Mucosa of gallbladder (tissue), 1 donor: ENCODE measurements at regions not wholly inside any gene's neighbourhood (a gene's known extent, or its start where the extent isn't known, plus 50 kb on each side); places are given as distances from the start of the nearest gene placed in this dataset.

ENCODE experiments used
- DNase-seq: peaks from one replicate; pipeline ENCODE4 v3.0.0-alpha.2; 2020; ENCODE audit warnings: low spot score
- donor health status: DM: no; HTN: no; CAD: no.

DNA sequence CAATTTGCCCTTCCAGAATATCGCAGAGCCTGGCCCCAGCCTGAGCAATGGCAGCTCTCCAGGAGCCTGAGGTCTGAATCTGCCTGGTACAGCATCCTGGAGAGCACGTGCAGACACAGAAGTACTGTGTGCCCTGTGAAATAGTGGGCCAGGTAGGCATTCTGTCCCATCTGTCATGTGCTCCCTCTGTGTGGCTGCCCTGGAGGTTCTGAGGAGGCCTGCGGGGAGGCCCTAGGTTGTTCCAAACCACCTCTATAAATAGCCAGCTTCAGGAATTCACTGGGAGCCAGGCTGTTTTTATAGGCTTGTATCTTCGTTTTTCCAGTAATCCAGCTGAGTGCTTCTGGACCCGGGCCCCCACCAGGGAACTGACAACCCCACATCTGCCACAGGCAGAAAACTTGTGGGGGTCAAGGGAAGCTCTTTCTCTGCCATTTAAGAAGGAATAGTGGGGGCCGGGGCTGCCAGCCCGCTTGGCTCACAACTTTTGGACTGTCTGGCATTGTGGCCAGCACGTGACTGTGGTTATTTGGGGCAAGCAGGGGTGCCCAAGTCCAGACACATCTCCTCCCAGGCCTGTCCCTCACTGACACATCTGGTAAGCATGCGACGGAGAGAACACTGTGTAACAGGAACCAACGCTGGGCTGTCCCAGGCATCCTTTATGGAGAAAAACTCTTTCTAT, 356.3 kb upstream of the TNRC6C start:
- peak; percentile 48 for DNase-seq

DNA sequence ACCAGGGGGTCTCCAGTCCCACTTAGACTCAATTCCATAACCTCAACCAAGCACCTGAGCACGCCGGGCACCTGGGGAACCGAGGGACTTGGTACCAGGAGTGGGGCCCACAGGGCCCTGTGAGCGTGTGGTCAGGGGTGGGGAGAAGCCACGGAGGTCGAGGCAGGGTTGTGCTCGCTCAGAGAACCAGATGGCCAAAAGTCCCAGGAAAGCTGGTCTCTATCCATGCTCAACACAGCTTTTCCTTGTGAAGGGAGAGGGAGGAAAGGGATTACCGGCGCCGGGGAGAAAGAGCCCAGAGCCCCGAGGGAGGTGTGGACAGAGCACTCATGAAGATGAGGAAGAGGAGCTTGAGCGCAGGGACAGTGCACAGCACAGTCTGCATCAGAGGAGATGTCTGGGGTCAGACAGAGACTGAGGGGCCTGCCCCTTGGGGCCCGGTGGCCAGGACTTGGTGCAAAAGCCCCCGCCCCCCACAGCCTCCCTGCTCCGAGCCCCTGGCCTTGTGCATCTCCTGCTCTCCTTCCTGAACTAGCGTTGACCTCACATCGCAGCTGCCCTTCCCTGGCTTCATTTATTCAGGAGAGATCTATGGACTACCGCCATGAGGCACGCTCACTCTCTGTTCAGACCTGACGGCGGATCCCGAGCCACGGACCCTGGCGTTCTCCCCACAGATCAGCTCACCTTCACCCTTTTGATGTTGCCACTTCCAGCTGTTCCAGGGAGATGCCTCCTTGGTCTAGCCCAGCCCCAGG, 355.4 kb upstream of the TNRC6C start:
- no peak for DNase-seq

DNA sequence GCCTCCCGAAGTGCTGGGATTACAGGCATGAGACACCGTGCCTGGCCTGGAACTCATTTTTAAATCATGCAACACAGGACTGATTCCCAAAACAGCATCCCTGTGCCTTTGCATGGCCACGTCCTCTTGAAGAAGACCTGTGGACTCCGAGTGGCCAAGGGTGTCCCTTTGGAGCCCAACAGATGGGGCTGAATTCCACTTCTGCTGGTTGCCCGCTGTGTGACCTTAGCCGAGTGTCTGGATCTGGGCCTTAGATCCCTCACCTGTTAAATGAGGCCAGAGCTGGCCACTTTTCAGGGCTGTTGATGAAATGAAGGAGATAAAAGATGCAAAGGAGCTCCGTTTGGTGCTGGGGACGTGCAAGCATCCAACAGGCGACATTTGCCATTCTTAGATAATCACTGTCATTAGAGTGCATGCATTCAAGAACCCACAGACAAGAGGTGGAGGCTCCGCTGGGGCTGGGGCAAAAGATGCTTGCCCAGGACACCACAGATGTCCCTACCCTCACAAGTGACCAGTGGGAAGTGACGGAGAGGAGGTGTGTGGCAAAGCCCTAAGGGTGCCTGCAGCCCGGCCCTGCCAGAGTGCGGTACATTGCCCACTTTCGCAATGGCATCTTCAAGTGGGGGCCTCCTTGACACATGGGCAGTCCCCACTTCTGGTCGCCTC, 354.1 kb upstream of the TNRC6C start:
- no peak for DNase-seq

DNA sequence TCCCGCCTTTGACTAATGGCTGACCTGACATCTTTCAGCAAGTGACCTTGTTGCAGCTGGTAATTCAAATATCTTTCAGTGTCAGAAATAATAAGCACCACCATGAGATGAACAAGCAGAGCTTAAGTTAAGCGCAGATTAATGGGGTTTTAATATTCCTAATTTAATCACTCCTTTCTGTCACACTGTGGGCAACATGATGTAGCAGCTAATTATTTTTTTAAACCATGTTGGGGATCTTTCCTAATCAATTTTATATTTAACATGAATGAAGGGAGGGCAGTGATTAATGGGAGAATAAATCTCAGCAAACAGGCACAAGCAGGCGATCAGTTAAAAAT, 353.6 kb upstream of the TNRC6C start:
- DNase-seq: no peak

DNA sequence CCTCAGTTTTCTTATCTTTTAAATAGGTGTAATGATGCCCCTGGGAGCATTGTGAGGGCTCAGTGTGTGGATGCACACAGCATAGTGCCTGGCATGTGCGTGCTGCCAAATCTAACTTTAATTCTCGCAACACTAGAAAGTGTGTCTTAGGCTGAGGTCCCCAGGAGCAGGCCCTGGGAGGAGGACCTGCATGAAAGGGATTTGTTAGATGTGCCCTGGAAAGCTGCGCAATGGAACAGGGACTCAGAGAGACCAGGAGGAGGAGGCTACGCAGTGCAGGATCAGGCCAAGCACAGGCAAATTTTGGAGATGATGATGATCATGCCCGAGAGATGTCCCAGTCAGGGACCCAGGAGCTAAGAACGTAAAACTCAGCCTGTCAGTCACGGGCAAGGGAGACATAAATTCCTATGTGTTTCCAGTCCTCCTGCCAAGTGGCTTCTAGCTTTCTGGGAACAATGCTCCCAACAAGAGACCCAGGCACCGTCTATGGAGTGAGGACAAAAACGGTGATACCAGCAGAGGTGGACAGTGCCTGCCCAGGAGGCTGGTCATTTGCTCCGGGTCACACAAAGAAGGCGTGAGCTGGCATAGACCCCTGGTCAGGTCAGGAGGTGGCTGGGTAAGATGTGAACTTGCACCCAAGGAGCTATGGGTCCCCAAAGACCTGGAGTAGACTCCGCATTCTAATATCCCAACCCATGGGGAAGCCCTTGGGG, 352.2 kb upstream of the TNRC6C start:
- DNase-seq: no peak

DNA sequence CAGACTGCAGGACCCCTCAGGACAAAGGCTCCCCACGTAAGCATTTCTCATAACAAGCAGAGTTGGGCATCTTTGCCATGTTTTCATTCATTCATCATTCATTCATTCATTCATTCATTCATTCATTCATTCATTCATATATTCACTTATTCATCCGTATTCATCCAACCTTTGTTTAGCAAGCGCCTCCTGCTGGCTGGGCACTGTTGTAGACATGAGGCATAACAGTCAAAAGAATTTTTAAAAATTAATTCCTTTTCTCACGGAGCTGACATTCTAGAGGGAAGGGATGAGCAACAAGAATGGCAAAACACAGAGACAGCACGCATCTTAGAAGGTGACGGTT, 351.7 kb upstream of the TNRC6C start:
- no peak for DNase-seq

DNA sequence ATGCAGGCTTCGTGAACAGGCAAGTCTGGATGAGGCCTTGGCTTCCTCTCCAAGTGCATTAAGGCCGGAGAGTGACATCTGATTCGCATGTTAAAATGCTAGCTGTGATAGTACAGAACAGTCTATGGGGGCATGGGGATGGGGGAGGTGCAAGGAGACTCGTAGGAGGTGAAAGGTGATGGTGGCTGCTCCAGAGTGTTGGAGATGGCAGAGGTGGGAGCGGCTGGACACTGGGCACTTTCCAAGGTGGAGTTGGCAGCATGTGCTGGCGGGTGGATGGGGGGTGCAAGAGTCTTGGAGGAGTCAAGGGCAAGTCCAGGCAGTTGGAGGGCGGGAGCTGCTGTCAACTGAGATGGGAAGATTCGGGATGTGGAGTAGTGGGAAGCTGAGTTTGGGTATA, 350.9 kb upstream of the TNRC6C start:
- DNase-seq: no peak

DNA sequence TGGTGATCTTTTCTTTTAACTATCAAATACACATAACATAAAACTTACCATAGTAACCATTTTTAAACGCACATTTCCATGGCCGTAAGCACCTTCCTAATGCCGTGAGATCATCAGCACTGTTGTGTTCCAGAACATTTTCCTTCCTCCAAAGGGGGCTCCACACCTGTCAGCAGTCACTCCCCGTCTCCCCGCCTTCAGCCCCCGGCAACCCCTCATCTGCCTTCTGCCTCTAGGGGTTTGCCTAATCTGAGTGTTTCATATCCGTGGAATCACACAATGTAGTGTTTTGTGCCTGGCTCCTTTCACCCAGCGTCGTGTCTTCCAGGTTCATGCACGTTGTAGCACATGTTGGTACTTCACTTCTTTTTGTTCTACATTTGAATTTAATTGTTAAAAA, 350.1 kb upstream of the TNRC6C start:
- no peak for DNase-seq

DNA sequence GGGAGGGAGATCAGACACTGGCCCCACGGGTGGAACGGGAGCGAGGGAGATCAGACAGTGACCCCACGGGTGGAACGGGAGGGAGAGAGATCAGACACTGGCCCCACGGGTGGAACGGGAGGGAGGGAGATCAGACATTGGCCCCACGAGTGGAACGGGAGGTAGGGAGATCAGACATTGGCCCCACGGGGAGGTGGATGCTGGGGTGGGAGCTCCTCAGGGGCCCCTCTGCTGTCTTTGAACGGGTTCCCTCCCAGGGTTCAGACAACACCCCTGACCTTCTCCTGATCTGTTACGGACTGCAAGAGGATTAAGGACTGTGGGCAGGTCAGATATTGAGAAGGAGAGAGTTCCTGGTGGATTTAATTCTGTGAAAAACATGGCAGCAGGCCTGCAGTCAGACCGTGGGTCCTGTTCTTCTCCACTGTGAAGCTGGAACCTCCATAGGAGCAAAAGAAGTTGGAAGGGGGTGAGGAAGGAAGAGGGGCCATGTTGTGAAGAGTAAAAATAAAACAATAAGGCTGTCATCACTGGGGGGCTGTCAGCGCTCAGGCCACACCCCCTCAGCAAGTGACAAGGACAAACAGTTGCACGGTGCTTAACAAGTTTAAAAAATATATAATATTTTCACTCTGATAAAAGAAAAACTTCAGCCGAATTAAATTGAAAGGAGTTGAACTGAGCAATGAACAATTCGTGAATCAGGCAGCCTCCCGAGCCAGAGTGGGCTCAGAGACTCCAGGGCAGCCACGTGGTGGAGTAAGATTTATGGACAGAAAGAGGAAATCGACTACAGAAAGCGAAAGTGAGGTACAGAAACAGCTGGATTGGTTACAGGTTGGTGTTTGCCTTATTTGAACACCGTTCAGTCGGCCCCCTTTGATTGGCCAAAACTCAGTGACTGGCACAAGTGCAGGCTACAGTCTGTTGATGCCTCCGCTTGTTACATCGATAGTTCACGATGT, 348.7 kb upstream of the TNRC6C start:
- DNase-seq: no peak

DNA sequence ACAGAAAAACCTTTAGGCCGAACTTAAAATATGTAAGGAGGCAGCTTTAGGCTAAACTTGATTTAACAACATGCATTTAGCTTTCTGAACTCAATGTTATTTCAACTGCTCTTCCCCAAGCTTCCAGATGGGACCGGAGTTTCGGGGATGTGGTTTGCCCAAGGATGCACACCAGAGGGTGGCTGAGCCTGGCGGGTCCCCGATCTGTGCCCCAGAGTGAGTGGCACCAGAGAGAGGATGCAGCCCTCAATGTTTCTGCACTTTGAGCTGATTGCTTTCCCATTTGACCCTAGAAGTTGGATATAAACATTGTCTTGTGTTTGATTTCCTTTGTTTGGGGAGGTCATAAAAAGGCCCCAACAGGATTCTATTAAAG, 348.0 kb upstream of the TNRC6C start:
- no peak for DNase-seq

DNA sequence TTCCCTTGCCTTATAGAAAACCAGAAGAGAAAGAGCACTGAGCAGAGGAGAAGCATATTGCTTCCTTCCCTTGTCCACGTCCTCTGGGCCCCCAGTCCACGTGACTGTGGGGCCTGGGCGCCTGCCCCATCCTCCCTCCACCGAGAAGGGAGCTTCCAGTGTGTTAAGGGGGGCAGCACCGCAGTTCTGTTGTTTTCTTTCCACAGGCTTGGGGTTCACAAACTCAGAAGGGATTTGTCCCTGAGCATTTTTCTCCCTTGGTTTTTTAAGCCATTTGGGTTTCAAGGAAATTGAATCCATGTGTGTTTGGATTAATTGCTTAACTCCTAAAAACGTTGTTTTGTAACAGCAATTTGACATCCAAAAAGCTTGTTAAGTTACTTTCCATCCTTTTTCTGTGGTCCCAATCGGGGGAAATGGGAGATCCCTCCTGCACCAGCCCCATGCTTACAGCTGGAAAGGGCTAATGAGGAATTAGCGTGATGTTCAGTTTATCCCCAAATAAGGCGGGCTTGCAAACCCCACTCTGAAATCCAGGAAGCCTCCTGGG, 347.5 kb upstream of the TNRC6C start:
- DNase-seq: no peak

DNA sequence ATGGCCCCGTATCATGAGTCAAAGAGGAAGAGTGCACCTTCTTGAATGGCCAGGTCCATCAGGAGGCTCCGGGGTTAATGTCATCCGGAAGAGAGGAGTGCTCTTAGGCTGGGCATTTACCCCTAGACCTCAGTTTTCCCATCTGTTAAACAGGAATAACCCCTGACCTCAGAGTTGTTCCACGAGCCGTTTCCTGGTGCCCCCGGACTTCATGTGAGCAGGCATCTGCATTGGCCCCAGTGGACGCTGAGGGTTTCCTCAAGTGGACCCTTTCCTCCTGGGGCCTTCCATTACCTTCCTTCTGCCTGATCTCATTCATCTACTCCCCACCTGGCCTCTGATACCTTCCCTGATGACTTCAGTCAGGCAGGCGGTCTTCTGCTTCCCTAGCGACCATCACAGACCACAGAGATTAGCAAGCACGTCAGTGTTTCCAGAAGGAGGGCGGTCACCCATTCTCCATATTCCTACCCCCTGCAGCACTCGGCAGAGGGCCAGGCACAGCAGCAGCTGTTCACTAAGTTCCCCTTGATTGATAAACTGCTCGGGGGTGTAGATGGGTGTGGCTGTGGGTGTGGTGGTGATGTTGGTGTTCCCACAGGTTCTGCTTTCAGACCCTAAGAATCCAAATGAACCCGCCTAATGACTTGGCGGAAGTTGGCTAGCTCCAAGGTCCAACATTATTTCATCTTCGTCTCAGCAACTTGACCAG, 346.6 kb upstream of the TNRC6C start:
- DNase-seq: no peak

DNA sequence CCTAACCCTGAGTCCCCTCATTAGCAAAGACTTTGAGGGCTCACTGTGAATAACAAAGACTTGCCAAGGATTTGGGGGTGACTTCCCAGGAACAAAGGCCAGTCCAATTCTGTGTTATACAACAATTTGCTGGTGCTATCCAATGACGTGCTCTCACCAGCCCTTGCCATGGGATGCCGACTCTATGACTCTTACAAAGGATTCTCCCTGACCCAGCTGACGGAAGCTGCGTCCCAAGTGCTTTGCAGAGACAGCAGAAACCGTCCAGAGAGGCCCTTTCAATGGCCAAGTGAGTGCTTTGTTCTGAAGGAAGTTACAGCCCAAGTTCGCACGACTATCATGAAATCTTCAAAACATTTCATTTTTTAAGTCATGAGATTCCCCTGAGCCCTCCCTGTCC, 345.3 kb upstream of the TNRC6C start:
- no peak for DNase-seq

DNA sequence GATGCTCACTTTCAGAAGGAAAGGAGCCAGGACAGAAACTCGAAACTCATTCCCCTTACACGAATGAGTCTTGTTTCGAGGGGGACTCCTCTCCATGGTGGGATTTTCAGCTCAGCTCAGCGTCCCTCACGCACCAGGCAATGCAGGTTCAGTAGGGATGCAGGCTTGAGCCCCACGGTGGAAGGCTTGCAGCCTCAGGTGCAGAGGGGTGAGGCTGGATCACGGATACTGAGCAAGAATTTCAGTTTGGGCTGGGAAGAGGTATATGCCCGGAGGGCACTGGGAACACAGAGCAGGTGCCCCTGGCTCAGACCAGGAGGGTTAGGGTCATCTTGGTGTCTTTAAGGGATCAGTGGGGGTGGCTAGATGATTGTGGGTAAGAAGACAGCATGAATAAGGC, 344.9 kb upstream of the TNRC6C start:
- DNase-seq: no peak

DNA sequence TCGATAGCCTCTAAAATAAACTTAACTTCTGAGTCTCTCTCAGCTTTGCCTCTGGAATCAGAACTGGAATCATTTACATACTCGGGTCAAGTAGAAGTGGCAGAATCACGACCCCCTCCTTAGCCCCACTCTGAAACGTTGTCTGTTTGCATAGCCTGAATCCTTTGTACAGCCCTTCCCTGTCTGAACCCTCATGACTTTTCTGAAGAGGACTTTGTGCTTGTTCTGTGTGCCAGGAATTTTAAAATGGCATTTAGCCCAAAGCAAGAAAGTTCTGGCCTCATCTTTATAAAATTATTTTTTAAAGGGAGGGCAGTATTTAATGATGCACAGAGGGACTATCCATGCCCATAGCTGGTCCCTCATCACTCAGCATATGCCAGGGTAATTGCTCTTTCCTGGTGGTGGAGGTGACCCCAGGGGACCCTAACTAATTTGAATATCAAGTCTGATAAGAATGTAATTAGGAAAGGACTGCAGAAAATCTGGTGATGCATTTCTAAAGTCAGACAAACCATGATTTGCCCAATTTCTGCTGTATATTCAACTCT, 342.7 kb upstream of the TNRC6C start:
- no peak for DNase-seq

DNA sequence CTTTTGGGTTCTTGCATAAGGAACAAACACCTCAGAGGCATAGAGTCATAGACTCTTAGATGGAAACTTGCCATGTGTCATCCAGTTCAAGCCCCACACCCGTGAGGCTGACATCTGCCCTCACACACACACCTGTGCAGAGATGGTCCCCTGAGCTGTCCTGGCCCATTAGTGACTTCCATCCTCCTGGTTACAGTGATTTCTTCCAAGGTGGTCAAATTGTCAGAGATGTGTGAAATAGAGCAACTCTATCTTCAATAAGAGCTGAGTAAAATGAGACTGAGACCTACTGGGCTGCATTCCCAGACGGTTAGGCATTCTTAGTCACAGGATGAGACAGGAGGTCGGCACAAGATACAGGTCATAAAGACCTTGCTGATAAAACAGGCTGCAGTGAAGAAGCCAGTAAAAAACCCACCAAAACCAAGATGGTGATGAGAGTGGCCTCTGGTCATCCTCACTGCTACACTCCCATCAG, 342.2 kb upstream of the TNRC6C start:
- DNase-seq: no peak

DNA sequence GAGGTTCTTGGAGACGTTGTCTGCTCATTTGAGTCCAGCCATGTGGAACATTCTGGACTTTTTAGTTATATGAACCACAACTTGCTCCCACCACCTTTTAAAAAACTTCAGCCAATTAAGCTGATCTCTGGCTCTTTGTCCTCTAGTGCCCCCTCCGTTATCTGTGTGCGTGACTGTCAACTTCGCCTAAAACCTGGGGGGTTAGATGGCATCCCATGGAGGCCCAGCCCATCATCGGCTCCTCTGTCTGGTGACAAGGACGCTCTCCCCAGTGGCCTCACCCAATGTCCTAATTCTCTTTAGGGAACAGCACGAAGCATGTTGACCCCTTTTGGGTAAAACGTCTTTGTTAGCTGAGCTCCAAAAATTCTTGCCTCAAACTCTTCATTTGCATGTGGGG, 341.0 kb upstream of the TNRC6C start:
- no peak for DNase-seq

DNA sequence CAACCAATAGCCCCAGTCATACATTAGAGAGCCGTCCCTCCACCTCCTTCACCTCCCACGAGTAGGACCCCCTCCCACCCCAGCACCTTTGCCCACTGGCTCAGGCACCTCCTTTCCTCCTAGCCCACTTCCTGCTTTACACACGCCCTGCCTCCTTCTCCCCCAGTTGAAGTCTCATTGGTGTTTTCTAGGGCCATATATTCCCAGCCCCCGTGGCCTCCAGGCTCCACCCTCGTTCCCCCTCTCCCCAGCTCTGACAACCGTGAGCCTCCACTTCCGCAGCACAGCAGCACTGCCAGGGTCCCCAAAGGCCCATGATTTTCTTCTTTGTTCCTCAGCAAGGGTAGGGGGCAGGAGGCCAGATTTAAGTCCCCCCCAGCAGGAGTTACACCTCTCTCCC, 340.3 kb upstream of the TNRC6C start:
- DNase-seq: no peak

DNA sequence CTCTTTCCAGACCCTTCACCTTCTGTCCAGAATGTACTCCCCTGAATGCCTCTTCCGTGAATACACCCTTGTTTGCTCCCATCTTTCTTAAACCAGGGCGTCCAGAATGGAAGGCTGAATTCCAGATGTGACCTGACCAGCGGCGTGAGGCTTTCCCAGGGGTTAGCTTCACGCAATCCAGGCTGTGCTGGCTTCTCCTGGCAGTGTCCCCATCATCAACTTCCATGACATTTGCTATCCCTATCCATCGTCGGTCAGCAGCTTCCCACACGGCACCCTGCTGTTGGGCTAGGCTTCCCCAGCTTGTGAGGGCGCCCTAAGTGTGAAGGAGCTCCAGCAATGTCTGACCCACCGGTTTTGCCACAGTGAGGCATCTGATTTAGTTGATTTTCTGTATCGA, 339.8 kb upstream of the TNRC6C start:
- no peak for DNase-seq

DNA sequence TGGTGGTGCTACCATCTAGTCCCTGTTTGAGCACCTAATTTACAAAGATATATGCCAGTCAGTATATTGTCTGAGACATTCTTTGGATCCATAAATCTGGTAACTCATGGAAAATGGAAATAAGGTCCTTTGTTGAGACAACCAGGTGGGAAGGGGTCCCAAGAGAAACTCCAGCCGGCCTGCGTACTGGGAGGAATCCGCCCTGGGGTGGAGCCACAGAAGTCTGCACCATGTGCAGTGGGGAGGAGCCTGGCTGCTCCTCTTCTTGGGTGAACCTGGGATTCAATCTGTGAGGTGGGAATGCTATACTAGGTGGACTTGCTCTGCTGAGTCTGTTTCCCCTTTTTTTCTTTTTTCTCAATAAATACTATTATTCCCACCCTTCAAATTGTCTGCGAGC, 339.2 kb upstream of the TNRC6C start:
- DNase-seq: no peak
